ENCODE measurements at regions not wholly inside any gene's neighbourhood (a gene's known extent, or its start where the extent isn't known, plus 50 kb on each side); places are given as distances from the start of the nearest gene placed in this dataset.

GRCh38 chr1:9427388-9427787, 111.9 kb upstream of the SLC25A33 start:
- Histone ChIP-seq H3K9ac (ENCODE audit: insufficient read length) (no peak overlapping the region), H3K36me3 (ENCODE audit: insufficient read depth, low read length) (no peaks in the 10 kb centered on the region), H3K27ac (no peak overlapping the region), H3K9me3 (ENCODE audit: low read depth, low read length) (no peaks in the 10 kb centered on the region), H3K4me3 (no peak overlapping the region)
- no peak for TF ChIP-seq POLR2AphosphoS5 (IDR thresholded peaks at IDR 0.05; ENCODE audit: borderline replicate concordance, low read depth, low read length)
- no peak for TF ChIP-seq FOXP2 (optimal IDR thresholded peaks at IDR 0.05; ENCODE audit: control extremely low read depth, extremely low read length, insufficient read depth)
- no peak for TF ChIP-seq EZH2 (IDR thresholded peaks at IDR 0.05)
- no peak for DNase-seq (ENCODE audit: low read depth, low spot score)

- DNase-seq (ENCODE audit: low read depth, low spot score) = peak; percentile 98
- TF ChIP-seq POLR2AphosphoS5 (IDR thresholded peaks at IDR 0.05; ENCODE audit: borderline replicate concordance, low read depth, low read length) = peak; percentile 85
- TF ChIP-seq FOXP2 (optimal IDR thresholded peaks at IDR 0.05; ENCODE audit: control extremely low read depth, extremely low read length, insufficient read depth) = no peak
- no peak for TF ChIP-seq EZH2 (IDR thresholded peaks at IDR 0.05)
- peak overlapping the region; percentile 77 for H3K9ac ChIP-seq (ENCODE audit: insufficient read length)
- H3K4me3 ChIP-seq = peak overlapping the region; percentile 80
- no peaks in the 10 kb centered on the region for H3K9me3 ChIP-seq (ENCODE audit: low read depth, low read length)
- H3K27ac ChIP-seq = peak overlapping the region; percentile 60; the same call in 1 of the 2 replicates
- no peaks in the 10 kb centered on the region for H3K36me3 ChIP-seq (ENCODE audit: insufficient read depth, low read length)
These were observed 110.5 kb upstream of the SLC25A33 start for GRCh38 chr1:9428601-9429341.

- TF ChIP-seq FOXP2 (optimal IDR thresholded peaks at IDR 0.05; ENCODE audit: control extremely low read depth, extremely low read length, insufficient read depth) (no peak), EZH2 (IDR thresholded peaks at IDR 0.05) (no peak), POLR2AphosphoS5 (IDR thresholded peaks at IDR 0.05; ENCODE audit: borderline replicate concordance, low read depth, low read length) (no peak)
- H3K27ac ChIP-seq = peak overlapping the region; percentile 60; the same call in 1 of the 2 replicates
- no peak for DNase-seq (ENCODE audit: low read depth, low spot score)
These were observed 109.9 kb upstream of the SLC25A33 start for GRCh38 chr1:9429342-9429711.

GRCh38 chr1:9434247-9435152, 104.8 kb upstream of the SLC25A33 start:
- H3K9ac ChIP-seq (ENCODE audit: insufficient read length) = no peak overlapping the region
- no peaks in the 10 kb centered on the region for H3K9me3 ChIP-seq (ENCODE audit: low read depth, low read length)
- no peak for DNase-seq (ENCODE audit: low read depth, low spot score)
- no peak overlapping the region for H3K27ac ChIP-seq
- no peaks in the 10 kb centered on the region for H3K36me3 ChIP-seq (ENCODE audit: insufficient read depth, low read length)
- H3K4me3 ChIP-seq = no peak overlapping the region
- TF ChIP-seq FOXP2 (optimal IDR thresholded peaks at IDR 0.05; ENCODE audit: control extremely low read depth, extremely low read length, insufficient read depth) (no peak), EZH2 (IDR thresholded peaks at IDR 0.05) (no peak), POLR2AphosphoS5 (IDR thresholded peaks at IDR 0.05; ENCODE audit: borderline replicate concordance, low read depth, low read length) (no peak)

More at GRCh38 chr1:9429342-9429711, 109.9 kb upstream of the SLC25A33 start:
- Histone ChIP-seq H3K9me3 (ENCODE audit: low read depth, low read length) (no peaks in the 10 kb centered on the region), H3K9ac (ENCODE audit: insufficient read length) (peak overlapping the region; percentile 77), H3K4me3 (peak overlapping the region; percentile 80), H3K36me3 (ENCODE audit: insufficient read depth, low read length) (no peaks in the 10 kb centered on the region)

- TF ChIP-seq POLR2AphosphoS5 (IDR thresholded peaks at IDR 0.05; ENCODE audit: borderline replicate concordance, low read depth, low read length) = no peak
- no peak for TF ChIP-seq EZH2 (IDR thresholded peaks at IDR 0.05)
- TF ChIP-seq FOXP2 (optimal IDR thresholded peaks at IDR 0.05; ENCODE audit: control extremely low read depth, extremely low read length, insufficient read depth) = no peak
- no peak for DNase-seq (ENCODE audit: low read depth, low spot score)
- Histone ChIP-seq H3K9me3 (ENCODE audit: low read depth, low read length) (no peaks in the 10 kb centered on the region), H3K9ac (ENCODE audit: insufficient read length) (no peak overlapping the region), H3K4me3 (no peak overlapping the region), H3K27ac (no peak overlapping the region), H3K36me3 (ENCODE audit: insufficient read depth, low read length) (no peaks in the 10 kb centered on the region)
These were observed 104.1 kb upstream of the SLC25A33 start for GRCh38 chr1:9435153-9435636.

- TF ChIP-seq FOXP2 (optimal IDR thresholded peaks at IDR 0.05; ENCODE audit: control extremely low read depth, extremely low read length, insufficient read depth) = no peak
- no peak for TF ChIP-seq EZH2 (IDR thresholded peaks at IDR 0.05)
- no peak for TF ChIP-seq POLR2AphosphoS5 (IDR thresholded peaks at IDR 0.05; ENCODE audit: borderline replicate concordance, low read depth, low read length)
- Histone ChIP-seq H3K9ac (ENCODE audit: insufficient read length) (no peak overlapping the region), H3K36me3 (ENCODE audit: insufficient read depth, low read length) (no peaks in the 10 kb centered on the region), H3K9me3 (ENCODE audit: low read depth, low read length) (no peaks in the 10 kb centered on the region), H3K4me3 (no peak overlapping the region), H3K27ac (no peak overlapping the region)
- no peak for DNase-seq (ENCODE audit: low read depth, low spot score)
These were observed 103.2 kb upstream of the SLC25A33 start for GRCh38 chr1:9435854-9436640.

- DNase-seq (ENCODE audit: low read depth, low spot score) = no peak
- Histone ChIP-seq H3K36me3 (ENCODE audit: insufficient read depth, low read length) (no peaks in the 10 kb centered on the region), H3K27ac (no peak overlapping the region), H3K9me3 (ENCODE audit: low read depth, low read length) (no peaks in the 10 kb centered on the region), H3K9ac (ENCODE audit: insufficient read length) (no peak overlapping the region), H3K4me3 (no peak overlapping the region)
- no peak for TF ChIP-seq EZH2 (IDR thresholded peaks at IDR 0.05)
- TF ChIP-seq POLR2AphosphoS5 (IDR thresholded peaks at IDR 0.05; ENCODE audit: borderline replicate concordance, low read depth, low read length) = no peak
- TF ChIP-seq FOXP2 (optimal IDR thresholded peaks at IDR 0.05; ENCODE audit: control extremely low read depth, extremely low read length, insufficient read depth) = no peak
These were observed 101.3 kb upstream of the SLC25A33 start for GRCh38 chr1:9437961-9438430.
